ENCODE measurements at regions not wholly inside any gene's neighbourhood (a gene's known extent, or its start where the extent isn't known, plus 50 kb on each side); places are given as distances from the start of the nearest gene placed in this dataset.

DNA sequence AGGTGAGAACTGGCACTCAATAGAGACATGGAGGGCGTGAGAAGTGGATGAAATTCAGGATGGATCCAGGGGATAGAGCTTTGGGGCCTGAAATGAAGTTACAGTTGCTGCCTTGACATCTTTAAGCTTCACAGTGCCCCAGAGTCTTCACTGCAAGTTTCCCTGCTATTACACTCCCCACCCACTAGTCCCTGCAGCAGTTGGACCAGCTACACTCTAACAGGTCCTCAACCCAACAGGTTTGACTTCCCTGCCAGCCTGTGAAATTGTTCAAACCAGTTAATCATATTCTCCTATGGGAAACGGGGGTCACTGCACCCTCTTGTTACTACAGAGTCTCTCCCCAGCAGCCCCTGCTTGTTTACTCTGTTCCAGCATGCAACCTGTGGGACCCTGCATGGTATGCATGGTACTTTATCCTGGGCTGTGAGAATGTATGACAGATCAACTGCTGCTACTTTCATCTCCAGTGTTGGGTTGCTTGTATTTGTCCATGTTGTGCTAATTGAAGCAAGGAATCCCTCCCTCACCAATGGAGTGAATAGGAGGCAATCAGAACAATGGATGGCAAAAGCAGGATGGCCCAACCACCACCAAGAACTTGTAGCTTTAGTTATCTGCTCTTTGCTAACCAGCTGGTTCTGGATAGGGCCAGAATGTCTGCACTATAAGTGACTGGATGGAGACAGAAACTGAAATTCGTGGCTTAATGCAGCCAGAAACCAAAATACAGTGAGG lies 314.2 kb downstream of the OLFM4 start:
- Histone ChIP-seq H3K4me1 (ENCODE audit: control insufficient read depth in 5 of 5, insufficient read depth in 5 of 5, low read length in 5 of 5) (no peaks in the 10 kb centered on the region), H3K9ac (ENCODE audit: insufficient read depth in 1 of 2, low read length in 2 of 2) (no peak overlapping the region), H3K9me3 (ENCODE audit: control insufficient read depth in 4 of 4, insufficient read depth in 3 of 4, low read length in 3 of 4) (peaks cover 0 to 1% (median 0%) of the 10 kb centered on the region in 4 donors), H3K27ac (ENCODE audit: low read depth in 1 of 2, low read length in 1 of 2) (no peak overlapping the region), H3K4me3 (no peak overlapping the region), H3K36me3 (ENCODE audit: control insufficient read depth in 4 of 4, insufficient read depth in 4 of 4, low read length in 4 of 4) (no peaks in the 10 kb centered on the region), H3K27me3 (ENCODE audit: control insufficient read depth in 3 of 3, insufficient read depth in 3 of 3, low read length in 2 of 3) (no peaks in the 10 kb centered on the region)
- ATAC-seq (ENCODE audit: insufficient read depth, low FRiP score), result no peak
- 40 to 44% methylated on average over 3 of the region's 3 CpGs for WGBS, 2 donors
- TF ChIP-seq CTCF (IDR thresholded peaks at IDR 0.05; ENCODE audit: control extremely low read depth, extremely low read depth), result no peak
- DNase-seq, result no peak

GRCh38 chr13:53343361-53343744 lies 314.7 kb downstream of the OLFM4 start:
- 80 to 92% methylated on average over 1 of the region's 1 CpG for WGBS, 2 donors

GRCh38 chr13:53351021-53351420 lies 322.4 kb downstream of the OLFM4 start:
- TF ChIP-seq CTCF (IDR thresholded peaks at IDR 0.05; ENCODE audit: control extremely low read depth, extremely low read depth), result no peak
- Histone ChIP-seq H3K9ac (ENCODE audit: insufficient read depth in 1 of 2, low read length in 2 of 2) (no peak overlapping the region), H3K4me3 (no peak overlapping the region), H3K27me3 (ENCODE audit: control insufficient read depth in 3 of 3, insufficient read depth in 3 of 3, low read length in 2 of 3) (no peaks in the 10 kb centered on the region), H3K36me3 (ENCODE audit: control insufficient read depth in 4 of 4, insufficient read depth in 4 of 4, low read length in 4 of 4) (no peaks in the 10 kb centered on the region), H3K4me1 (ENCODE audit: control insufficient read depth in 5 of 5, insufficient read depth in 5 of 5, low read length in 5 of 5) (no peaks in the 10 kb centered on the region), H3K27ac (ENCODE audit: low read depth in 1 of 2, low read length in 1 of 2) (no peak overlapping the region), H3K9me3 (ENCODE audit: control insufficient read depth in 4 of 4, insufficient read depth in 3 of 4, low read length in 3 of 4) (no peaks in the 10 kb centered on the region)
- DNase-seq (no peak), ATAC-seq (ENCODE audit: insufficient read depth, low FRiP score) (no peak)
- WGBS, 2 donors, result 58 to 83% methylated on average over 1 of the region's 1 CpG

More at GRCh38 chr13:53343361-53343744, 314.7 kb downstream of the OLFM4 start:
- Histone ChIP-seq H3K27me3 (ENCODE audit: control insufficient read depth in 3 of 3, insufficient read depth in 3 of 3, low read length in 2 of 3) (no peaks in the 10 kb centered on the region), H3K4me1 (ENCODE audit: control insufficient read depth in 5 of 5, insufficient read depth in 5 of 5, low read length in 5 of 5) (no peaks in the 10 kb centered on the region), H3K9ac (ENCODE audit: insufficient read depth in 1 of 2, low read length in 2 of 2) (no peak overlapping the region), H3K27ac (ENCODE audit: low read depth in 1 of 2, low read length in 1 of 2) (no peak overlapping the region), H3K36me3 (ENCODE audit: control insufficient read depth in 4 of 4, insufficient read depth in 4 of 4, low read length in 4 of 4) (no peaks in the 10 kb centered on the region), H3K4me3 (no peak overlapping the region), H3K9me3 (ENCODE audit: control insufficient read depth in 4 of 4, insufficient read depth in 3 of 4, low read length in 3 of 4) (peaks cover 0 to 1% (median 0%) of the 10 kb centered on the region in 4 donors)
- DNase-seq, result no peak
- no peak for TF ChIP-seq CTCF (IDR thresholded peaks at IDR 0.05; ENCODE audit: control extremely low read depth, extremely low read depth)
- ATAC-seq (ENCODE audit: insufficient read depth, low FRiP score), result no peak

DNA sequence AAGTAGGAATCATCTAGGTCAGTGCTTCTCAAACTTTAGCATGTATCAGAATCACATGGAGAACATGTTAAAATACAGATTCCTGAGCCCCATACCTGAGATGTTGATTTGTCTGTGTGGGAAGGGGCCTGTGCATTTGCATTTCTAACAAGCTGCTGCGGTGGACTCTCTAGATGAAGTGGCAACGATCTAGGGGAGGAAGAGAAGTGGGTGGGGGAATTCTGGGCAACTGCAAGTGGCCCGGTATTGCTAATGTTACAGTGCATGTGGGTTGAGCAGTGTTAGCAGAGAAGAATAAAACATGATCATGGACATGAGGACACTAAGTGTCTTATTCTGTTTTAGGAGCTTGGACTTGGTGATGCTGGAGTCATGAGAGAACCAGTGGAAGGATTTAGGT lies 329.0 kb downstream of the OLFM4 start:
- Histone ChIP-seq H3K9ac (ENCODE audit: insufficient read depth in 1 of 2, low read length in 2 of 2) (no peak overlapping the region), H3K4me1 (ENCODE audit: control insufficient read depth in 5 of 5, insufficient read depth in 5 of 5, low read length in 5 of 5) (no peaks in the 10 kb centered on the region), H3K4me3 (no peak overlapping the region), H3K36me3 (ENCODE audit: control insufficient read depth in 4 of 4, insufficient read depth in 4 of 4, low read length in 4 of 4) (no peaks in the 10 kb centered on the region), H3K27me3 (ENCODE audit: control insufficient read depth in 3 of 3, insufficient read depth in 3 of 3, low read length in 2 of 3) (no peaks in the 10 kb centered on the region), H3K9me3 (ENCODE audit: control insufficient read depth in 4 of 4, insufficient read depth in 3 of 4, low read length in 3 of 4) (peaks cover 0 to 2% (median 0%) of the 10 kb centered on the region in 4 donors), H3K27ac (ENCODE audit: low read depth in 1 of 2, low read length in 1 of 2) (no peak overlapping the region)
- TF ChIP-seq CTCF (IDR thresholded peaks at IDR 0.05; ENCODE audit: control extremely low read depth, extremely low read depth), result no peak
- DNase-seq, result no peak
- WGBS, 2 donors, result 60 to 78% methylated on average over 3 of the region's 3 CpGs
- no peak for ATAC-seq (ENCODE audit: insufficient read depth, low FRiP score)
